H9 (cell line): ENCODE measurements at regions not wholly inside any gene's neighbourhood (a gene's known extent, or its start where the extent isn't known, plus 50 kb on each side); places are given as distances from the start of the nearest gene placed in this dataset.

Source experiments
- DNase-seq: peaks from one replicate; pipeline ENCODE4 v3.0.0-alpha.2; 2017
- H2AFZ ChIP-seq: one replicate; pipeline ENCODE4 v1.6.1; 2013; ENCODE audit warnings: mild to moderate bottlenecking, low read length, control low read depth, moderate library complexity
- H2AK5ac ChIP-seq: 2 replicates; pipeline ENCODE4 v1.6.1; 2013; ENCODE audit warnings: low read length, control low read depth, mixed read lengths; ENCODE audit not compliant: insufficient read length
- H2BK120ac ChIP-seq: one replicate; pipeline ENCODE4 v1.6.1; 2013; ENCODE audit warnings: low read depth, mild to moderate bottlenecking, low read length, control low read depth, inconsistent platforms; ENCODE audit not compliant: poor library complexity, severe bottlenecking
- H2BK12ac ChIP-seq: 2 replicates; pipeline ENCODE4 v1.6.1; 2013; ENCODE audit warnings: low read length, control low read depth, mixed read lengths, low read depth; ENCODE audit not compliant: insufficient read length
- H2BK15ac ChIP-seq: 2 replicates; pipeline ENCODE4 v1.6.1; 2013; ENCODE audit warnings: low read depth, low read length, control low read depth
- H2BK20ac ChIP-seq: one replicate; pipeline ENCODE4 v1.6.1; 2013; ENCODE audit warnings: low read depth, mild to moderate bottlenecking, low read length, control low read depth, inconsistent platforms; ENCODE audit not compliant: poor library complexity, severe bottlenecking
- H2BK5ac ChIP-seq: 2 replicates; pipeline ENCODE4 v1.6.1; 2013; ENCODE audit warnings: low read length, control low read depth, mixed read lengths; ENCODE audit not compliant: insufficient read length
- H3K14ac ChIP-seq: 2 replicates; pipeline ENCODE4 v1.6.1; 2013; ENCODE audit warnings: low read length, control low read depth; ENCODE audit not compliant: insufficient read depth
- H3K18ac ChIP-seq: 2 replicates; pipeline ENCODE4 v1.6.1; 2013; ENCODE audit warnings: low read depth, mild to moderate bottlenecking, mixed read lengths, low read length, control low read depth; ENCODE audit not compliant: insufficient read length
- H3K23ac ChIP-seq: 2 replicates; pipeline ENCODE4 v1.6.1; 2013; ENCODE audit warnings: low read length, control low read depth, mixed read lengths, low read depth; ENCODE audit not compliant: insufficient read length
- H3K23me2 ChIP-seq: 2 replicates; pipeline ENCODE4 v1.6.1; 2013; ENCODE audit warnings: low read depth, mild to moderate bottlenecking, mixed read lengths, low read length, control low read depth; ENCODE audit not compliant: insufficient read length, poor library complexity, severe bottlenecking
- H3K27ac ChIP-seq: 2 replicates; pipeline ENCODE4 v1.5.1; 2013; ENCODE audit warnings: low read length, control low read depth, mixed read lengths, low read depth; ENCODE audit not compliant: insufficient read length
- H3K27me3 ChIP-seq: 2 replicates; pipeline ENCODE4 v1.6.1; 2013; ENCODE audit warnings: low read length, control low read depth, inconsistent platforms; ENCODE audit not compliant: insufficient read depth
- H3K4ac ChIP-seq: 2 replicates; pipeline ENCODE4 v1.6.1; 2013; ENCODE audit warnings: low read depth, mild to moderate bottlenecking, control low read depth, inconsistent platforms, low read length, moderate library complexity
- H3K4me1 ChIP-seq: 2 replicates; pipeline ENCODE4 v1.6.1; 2013; ENCODE audit warnings: low read length, control low read depth, inconsistent platforms; ENCODE audit not compliant: insufficient read depth
- H3K4me2 ChIP-seq: 2 replicates; pipeline ENCODE4 v1.6.1; 2013; ENCODE audit warnings: low read length, control low read depth, mixed read lengths; ENCODE audit not compliant: insufficient read length, insufficient read depth
- H3K56ac ChIP-seq: 2 replicates; pipeline ENCODE4 v1.6.1; 2013; ENCODE audit warnings: low read depth, mild to moderate bottlenecking, mixed read lengths, low read length, control low read depth; ENCODE audit not compliant: insufficient read length
- H3K79me1 ChIP-seq: 2 replicates; pipeline ENCODE4 v1.6.1; 2013; ENCODE audit warnings: low read depth, mild to moderate bottlenecking, moderate library complexity, low read length, control low read depth, inconsistent platforms; ENCODE audit not compliant: insufficient read depth, poor library complexity, severe bottlenecking
- H3K79me2 ChIP-seq: 2 replicates; pipeline ENCODE4 v1.6.1; 2013; ENCODE audit warnings: low read length, control low read depth, inconsistent platforms; ENCODE audit not compliant: insufficient read depth
- H3K9ac ChIP-seq: 2 replicates; pipeline ENCODE4 v1.6.1; 2013; ENCODE audit warnings: low read length, control low read depth, mixed read lengths; ENCODE audit not compliant: insufficient read length; ENCODE audit errors: extremely low read depth
- H3K9me3 ChIP-seq: one replicate; pipeline ENCODE4 v1.6.1; 2013; ENCODE audit warnings: low read depth, low read length, inconsistent platforms; ENCODE audit not compliant: control insufficient read depth
- H3T11ph ChIP-seq: one replicate; pipeline ENCODE4 v1.6.1; 2013; ENCODE audit warnings: mild to moderate bottlenecking, low read length, control low read depth, inconsistent platforms
- H4K20me1 ChIP-seq: one replicate; pipeline ENCODE4 v1.6.1; 2013; ENCODE audit not compliant: control insufficient read depth, insufficient read length, insufficient read depth
- H4K5ac ChIP-seq: 2 replicates; pipeline ENCODE4 v1.6.1; 2013; ENCODE audit warnings: low read depth, mild to moderate bottlenecking, mixed read lengths, low read length, control low read depth; ENCODE audit not compliant: insufficient read length
- H4K8ac ChIP-seq: replicated peaks from 2 replicates; pipeline ENCODE4 v1.6.1; 2013; ENCODE audit warnings: low read length, control low read depth, mixed read lengths, low read depth; ENCODE audit not compliant: insufficient read length
- H4K91ac ChIP-seq: 2 replicates; pipeline ENCODE4 v1.6.1; 2013; ENCODE audit warnings: low read depth, mild to moderate bottlenecking, moderate library complexity, mixed read lengths, low read length, control low read depth; ENCODE audit not compliant: insufficient read length
- H3K27ac Mint-ChIP-seq, 3 experiments: 2 replicates in 2 of 3; 3 replicates in 1 of 3; pipeline ENCODE4 v1.8.0; 2020 to 2021; ENCODE audit warnings: mixed read lengths in 3 of 3, mild to moderate bottlenecking in 1 of 3, moderate library complexity in 1 of 3
- H3K27me3 Mint-ChIP-seq: 2 replicates; pipeline ENCODE4 v1.8.0; 2021; ENCODE audit warnings: low read depth, mild to moderate bottlenecking, moderate library complexity, mixed read lengths
- H3K36me3 Mint-ChIP-seq, 3 experiments: 2 replicates in 2 of 3; 3 replicates in 1 of 3; pipeline ENCODE4 v1.8.0; 2020 to 2021; ENCODE audit warnings: low read depth in 3 of 3, mixed read lengths in 3 of 3; ENCODE audit not compliant: insufficient read depth in 1 of 3
- H3K4me1 Mint-ChIP-seq, 2 experiments: 2 replicates each; pipeline ENCODE4 v1.8.0; 2020; ENCODE audit warnings: mixed read lengths in 2 of 2
- H3K4me3 Mint-ChIP-seq, 2 experiments: 2 replicates in 1 of 2; 3 replicates in 1 of 2; pipeline ENCODE4 v1.8.0; 2020 to 2021; ENCODE audit warnings: mild to moderate bottlenecking in 2 of 2, mixed read lengths in 2 of 2, moderate library complexity in 1 of 2
- H3K9me3 Mint-ChIP-seq, 2 experiments: 2 replicates in 1 of 2; 3 replicates in 1 of 2; pipeline ENCODE4 v1.8.0; 2020; ENCODE audit warnings: mild to moderate bottlenecking in 2 of 2, mixed read lengths in 2 of 2, moderate library complexity in 1 of 2
- CTCF ChIP-seq: fragments of 200-600 bp; sonication (generic); conservative IDR thresholded peaks from 3 replicates; pipeline ENCODE4 v1.8.0; 2021; ENCODE audit warnings: antibody characterized with exemption, mild to moderate bottlenecking
- WGBS: extraction: QIAGEN DNeasy Blood & Tissue Kit; methylation state at CpG from one replicate; pipeline ENCODE4 v1.1.7; 2013; ENCODE audit warnings: missing lambda C conversion rate, low lambda C conversion rate, mixed read lengths; ENCODE audit not compliant: insufficient read length; ENCODE audit errors: extremely low coverage; 5-methylcytosine and 5-hydroxymethylcytosine counted together

- no peaks in the 10 kb centered on the region for H3K27me3 ChIP-seq
- no peak overlapping the region for H3K4ac ChIP-seq
- no peak overlapping the region for H3K23ac ChIP-seq
- no peak overlapping the region for H2AFZ ChIP-seq
- TF ChIP-seq CTCF = no peak
- Mint-ChIP-seq H3K36me3 (no peaks in the 10 kb centered on the region; a peak in 1 of 7 replicates), H3K4me1 (peaks cover 12 to 14% of the 10 kb centered on the region in 2 experiments), H3K4me3 (no peak overlapping the region), H3K27ac (no peak overlapping the region), H3K9me3 (no peaks in the 10 kb centered on the region), H3K27me3 (peaks cover 4% of the 10 kb centered on the region)
- no peak overlapping the region for H2BK120ac ChIP-seq
- H3K23me2 ChIP-seq = no peaks in the 10 kb centered on the region
- no peak overlapping the region for H3K4me2 ChIP-seq
- DNase-seq = no peak
- no peaks in the 10 kb centered on the region for H3K79me2 ChIP-seq
- H4K91ac ChIP-seq = no peak overlapping the region
- H3K4me1 ChIP-seq = no peaks in the 10 kb centered on the region
- H4K20me1 ChIP-seq = no peaks in the 10 kb centered on the region
- no peaks in the 10 kb centered on the region for H3K9me3 ChIP-seq
- H3K56ac ChIP-seq = no peak overlapping the region
- H2BK5ac ChIP-seq = no peak overlapping the region
- H2BK12ac ChIP-seq = no peak overlapping the region
- H3K9ac ChIP-seq = no peak overlapping the region
- H4K5ac ChIP-seq = no peak overlapping the region
- no peak overlapping the region for H3T11ph ChIP-seq
- no peak overlapping the region for H4K8ac ChIP-seq
- H3K27ac ChIP-seq = no peak overlapping the region
- H3K79me1 ChIP-seq = no peaks in the 10 kb centered on the region
- no peak overlapping the region for H3K18ac ChIP-seq
- H2BK15ac ChIP-seq = no peak overlapping the region
- H2BK20ac ChIP-seq = no peak overlapping the region
- H3K14ac ChIP-seq = no peak overlapping the region
- no peak overlapping the region for H2AK5ac ChIP-seq
- WGBS = no CpG with 5 or more reads among the region's 1 CpG
These were observed 178.4 kb upstream of the PARP11 start for GRCh38 chr12:4051596-4051995.
